Umbilical cord (tissue), 1 donor: ENCODE measurements at regions not wholly inside any gene's neighbourhood (a gene's known extent, or its start where the extent isn't known, plus 50 kb on each side); places are given as distances from the start of the nearest gene placed in this dataset.
A peak's percentile ranks its signal among the peaks of the same experiment; 100 is the strongest.
"Not testable (repeated sequence)": the region's sequence is repeated elsewhere in the genome, so short reads cannot be mapped to it uniquely, and the experiment has no call there.

ENCODE experiments used
- DNase-seq: peaks from one replicate; pipeline ENCODE4 v3.0.0-alpha.2; 2015; ENCODE audit warnings: low spot score

- no peak for DNase-seq
Measured at GRCh38 chr3:655824-656223, 437.0 kb upstream of the CNTN6 start.

DNA sequence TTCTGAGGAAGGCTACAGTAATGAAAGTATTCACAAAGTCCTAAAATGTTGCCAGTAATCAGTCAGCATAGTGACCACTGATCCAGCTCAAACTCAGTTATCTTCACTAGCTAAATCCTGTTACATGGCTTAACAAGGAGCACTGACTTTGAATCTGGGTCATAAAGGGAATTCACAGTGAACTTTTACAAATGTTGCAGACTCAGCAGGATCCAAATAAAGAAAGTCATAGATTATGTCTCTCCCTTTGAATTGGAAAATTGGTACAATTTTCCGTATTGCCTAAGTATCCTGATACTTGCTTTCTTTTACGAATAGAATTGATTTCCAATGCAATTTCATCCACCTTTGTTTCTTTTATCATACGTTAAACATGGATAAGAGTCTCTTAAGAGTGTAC, 431.5 kb upstream of the CNTN6 start:
- peak; percentile 2 for DNase-seq

- DNase-seq, result no peak
Measured at GRCh38 chr3:674116-674515, 418.7 kb upstream of the CNTN6 start.

DNA sequence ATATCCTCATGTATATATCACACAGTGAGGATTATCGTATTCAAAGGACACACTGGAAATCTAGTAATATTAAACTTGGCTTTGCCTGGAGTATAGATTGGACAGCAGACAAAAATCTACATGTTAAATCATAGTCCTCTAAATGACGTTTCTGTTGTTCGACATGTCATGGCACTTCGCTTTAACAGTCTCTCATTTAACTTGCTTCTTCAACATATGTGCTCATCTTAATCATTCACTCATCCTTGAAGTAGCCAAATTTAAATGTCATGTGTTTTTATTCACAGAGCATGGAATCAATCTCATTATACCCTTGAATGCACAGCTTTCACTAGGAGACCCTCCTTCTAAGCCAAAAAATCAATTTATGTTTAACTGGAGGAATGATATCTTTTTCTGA, 417.0 kb upstream of the CNTN6 start:
- no peak for DNase-seq

- no peak for DNase-seq
Measured at GRCh38 chr3:683770-684169, 409.1 kb upstream of the CNTN6 start.

- no peak for DNase-seq
Measured at GRCh38 chr3:690770-691169, 402.1 kb upstream of the CNTN6 start.

- DNase-seq, result no peak
Measured at GRCh38 chr3:700514-700913, 392.3 kb upstream of the CNTN6 start.

DNA sequence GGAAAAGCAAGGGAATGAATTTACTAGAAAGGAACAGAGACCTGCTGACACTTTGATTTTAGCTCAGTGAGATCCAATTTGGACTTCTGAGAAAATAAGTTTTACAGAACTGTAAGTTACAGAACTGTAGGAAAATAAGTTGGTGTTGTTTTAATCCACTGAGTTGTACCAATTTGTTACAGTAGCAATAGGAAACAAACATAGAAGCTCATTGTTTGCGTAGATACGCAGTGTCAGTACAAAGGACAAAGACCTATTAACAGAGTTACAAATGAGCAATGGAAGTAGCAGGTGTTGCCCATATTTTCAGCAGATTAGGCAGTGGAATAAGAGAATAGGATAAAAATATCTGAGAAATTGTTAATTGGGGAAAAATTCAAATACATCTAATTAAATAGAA, 385.8 kb upstream of the CNTN6 start:
- DNase-seq, result no peak

- no peak for DNase-seq
Measured at GRCh38 chr3:713006-713621, 379.7 kb upstream of the CNTN6 start.

DNA sequence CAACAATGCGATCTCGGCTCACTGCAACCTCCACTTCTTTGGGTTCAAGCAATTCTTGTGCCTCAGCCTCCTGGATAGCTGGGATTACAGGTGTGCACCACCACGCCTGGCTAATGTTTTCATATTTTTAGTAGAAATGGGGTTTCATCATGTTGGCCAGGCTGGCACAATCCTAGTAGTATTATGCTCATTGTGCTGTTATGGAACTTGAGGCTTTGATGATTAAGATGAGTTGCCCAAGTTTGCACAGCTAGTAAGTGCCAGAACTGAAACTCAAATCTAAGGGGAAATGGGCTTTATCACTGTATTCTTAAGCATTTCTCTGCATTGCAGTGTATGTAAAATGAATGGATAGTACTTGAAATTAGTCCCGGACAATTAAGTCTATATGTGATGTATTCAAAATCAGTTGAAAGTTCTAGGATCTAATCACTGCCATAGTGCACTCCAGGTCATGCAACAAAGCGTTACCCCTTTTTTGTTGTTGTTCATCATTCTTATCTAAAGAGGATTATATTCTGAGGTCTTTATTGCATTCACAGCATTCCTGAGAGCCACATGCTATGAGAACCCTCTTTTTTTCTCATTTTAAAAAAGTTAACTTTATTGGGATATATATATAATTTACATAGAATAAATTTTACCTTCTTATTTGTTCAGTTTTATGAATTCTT, 378.7 kb upstream of the CNTN6 start:
- no peak for DNase-seq

DNA sequence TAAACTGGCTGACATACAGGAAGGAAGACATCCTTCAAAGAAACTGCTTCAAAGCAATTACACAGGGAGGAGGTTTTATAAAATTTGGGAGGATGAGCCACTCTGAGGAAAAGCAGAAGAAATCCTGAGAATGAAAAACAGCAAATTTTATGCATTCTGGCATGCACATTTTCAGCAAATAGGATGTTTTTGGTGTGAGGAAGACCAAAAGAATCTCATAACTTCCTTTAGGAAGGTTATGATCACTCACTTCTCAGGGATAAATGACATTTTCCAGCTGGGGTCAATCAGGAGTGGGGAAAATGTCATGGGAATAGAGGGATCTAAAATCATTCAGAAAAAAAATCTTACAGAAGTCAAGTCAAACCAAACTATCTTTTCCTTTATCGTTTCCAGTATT, 371.7 kb upstream of the CNTN6 start:
- DNase-seq, result no peak

- DNase-seq, result no peak
Measured at GRCh38 chr3:732326-732928, 360.4 kb upstream of the CNTN6 start.

DNA sequence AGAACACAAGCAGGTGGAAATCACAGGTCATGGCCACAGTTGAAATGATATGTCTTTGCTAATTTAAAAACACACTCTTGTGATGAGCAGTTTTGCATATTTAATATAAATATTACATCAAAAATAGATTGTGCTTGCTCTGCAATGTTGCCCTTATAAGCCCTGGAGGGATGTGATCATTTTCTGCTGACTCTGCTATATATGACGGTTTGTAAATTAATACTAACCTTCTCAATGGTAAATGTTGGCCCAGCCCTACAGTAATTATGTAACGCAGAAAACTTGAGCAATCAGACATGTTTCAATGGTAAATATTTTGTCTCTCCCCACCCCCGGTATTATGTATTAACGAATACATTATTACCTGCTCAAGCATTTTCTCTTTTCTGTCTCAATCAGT, 359.5 kb upstream of the CNTN6 start:
- no peak for DNase-seq

DNA sequence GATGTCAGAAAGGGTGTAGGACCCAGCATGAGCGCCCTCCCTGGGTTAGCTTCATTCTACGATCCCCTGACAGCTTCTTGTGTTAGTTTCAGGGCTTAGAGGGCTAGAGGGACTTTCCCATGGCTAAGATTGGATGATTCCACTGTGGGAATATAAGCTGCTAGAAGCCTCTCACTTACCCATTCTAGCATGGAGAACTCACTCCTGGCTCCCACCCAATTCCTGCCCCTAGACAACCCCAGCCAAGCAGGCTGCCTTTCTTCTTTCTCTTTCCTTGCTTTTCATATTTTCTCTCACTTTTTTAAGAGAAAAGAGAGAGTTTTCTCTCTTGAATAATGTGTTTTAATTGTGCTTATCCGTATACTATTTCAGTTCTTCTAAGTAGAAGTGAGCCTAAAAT, 335.1 kb upstream of the CNTN6 start:
- no peak for DNase-seq

DNA sequence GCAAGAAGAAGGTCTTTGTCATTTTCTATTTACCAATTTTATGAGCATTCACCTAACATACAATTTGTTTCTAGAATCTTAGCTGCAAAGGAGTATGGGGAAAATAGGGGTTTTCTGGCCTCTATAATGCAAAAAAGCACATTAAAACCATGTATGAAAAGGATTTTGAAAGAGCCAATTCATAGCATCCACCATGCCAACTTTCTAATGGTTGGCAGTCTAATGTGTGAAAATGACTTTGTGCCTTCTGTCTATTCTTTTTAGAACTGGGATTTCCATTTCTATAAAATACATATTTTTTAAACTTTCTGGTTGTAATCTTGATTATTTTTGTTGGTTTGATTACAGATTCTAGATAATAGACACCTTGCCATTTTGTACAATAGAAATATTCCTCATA, 333.7 kb upstream of the CNTN6 start:
- no peak for DNase-seq

DNA sequence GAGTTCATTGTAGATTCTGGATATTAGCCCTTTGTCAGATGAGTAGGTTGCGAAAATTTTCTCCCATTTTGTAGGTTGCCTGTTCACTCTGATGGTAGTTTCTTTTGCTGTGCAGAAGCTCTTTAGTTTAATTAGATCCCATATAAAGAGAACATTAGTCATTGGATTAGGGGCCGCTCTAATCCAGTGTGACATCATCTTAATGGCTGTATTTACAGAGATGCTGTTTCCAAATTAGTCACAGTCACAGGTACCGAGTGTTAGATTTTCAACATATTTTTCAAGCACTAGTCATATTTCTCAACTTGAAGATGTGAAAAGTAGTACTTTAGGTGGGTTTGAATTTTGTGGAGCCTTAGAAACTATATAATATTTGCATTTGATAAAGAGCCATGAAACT, 319.4 kb upstream of the CNTN6 start:
- not testable (repeated sequence) for DNase-seq

DNA sequence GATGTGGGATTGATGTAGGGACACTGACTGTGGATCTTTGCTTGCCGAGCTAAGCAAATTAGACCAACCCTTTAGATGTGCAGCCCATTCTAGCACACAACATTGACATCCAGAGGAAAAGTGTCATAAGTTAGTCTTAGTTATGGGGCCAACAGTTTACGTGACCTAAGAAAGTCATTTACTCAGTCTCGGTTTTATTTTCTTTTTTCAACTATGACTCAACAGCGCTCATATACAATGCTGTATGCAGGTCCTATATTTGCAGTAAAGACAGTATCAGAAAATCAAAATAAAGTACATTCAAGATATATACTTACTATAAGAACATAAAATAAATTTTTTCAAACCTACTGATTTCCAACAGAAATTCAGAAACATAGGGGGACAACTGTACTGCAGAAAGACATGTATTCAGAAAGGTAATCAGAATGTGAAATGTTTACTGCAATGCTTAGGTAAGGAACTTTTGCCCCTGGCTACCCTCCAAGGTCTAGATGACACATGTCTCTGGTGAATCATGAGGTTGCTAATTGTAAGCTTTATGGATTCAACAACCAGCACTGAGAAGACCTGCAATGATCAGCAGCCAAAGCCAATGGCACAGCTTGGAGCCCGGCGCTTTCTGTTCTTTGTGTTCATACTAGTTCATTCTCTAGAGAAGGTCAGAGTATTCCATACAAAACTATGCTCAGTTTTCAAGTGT, 317.5 kb upstream of the CNTN6 start:
- no peak for DNase-seq

GRCh38 chr3:780505-780904, 312.3 kb upstream of the CNTN6 start:
- no peak for DNase-seq

GRCh38 chr3:791442-791841, 301.4 kb upstream of the CNTN6 start:
- DNase-seq, result no peak

GRCh38 chr3:792630-793029, 300.2 kb upstream of the CNTN6 start:
- DNase-seq, result no peak

DNA sequence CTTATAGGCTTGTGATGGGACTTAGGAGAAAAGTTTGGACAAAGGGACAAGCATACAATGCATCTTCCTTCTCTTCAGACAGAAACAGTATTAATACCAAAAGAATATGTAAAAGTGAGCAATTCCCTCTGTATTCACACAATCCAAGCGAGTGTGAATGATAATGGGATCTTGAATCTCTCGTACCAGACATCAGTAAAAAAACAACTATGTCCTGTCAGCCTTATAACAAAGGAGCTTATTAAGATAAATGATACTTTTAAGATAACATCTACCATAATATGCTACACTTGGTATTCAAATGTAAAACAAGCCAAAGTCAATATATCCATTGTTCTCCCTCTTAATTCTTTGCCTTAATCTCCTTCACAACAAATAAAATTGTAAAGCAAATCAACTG, 288.6 kb upstream of the CNTN6 start:
- no peak for DNase-seq

DNA sequence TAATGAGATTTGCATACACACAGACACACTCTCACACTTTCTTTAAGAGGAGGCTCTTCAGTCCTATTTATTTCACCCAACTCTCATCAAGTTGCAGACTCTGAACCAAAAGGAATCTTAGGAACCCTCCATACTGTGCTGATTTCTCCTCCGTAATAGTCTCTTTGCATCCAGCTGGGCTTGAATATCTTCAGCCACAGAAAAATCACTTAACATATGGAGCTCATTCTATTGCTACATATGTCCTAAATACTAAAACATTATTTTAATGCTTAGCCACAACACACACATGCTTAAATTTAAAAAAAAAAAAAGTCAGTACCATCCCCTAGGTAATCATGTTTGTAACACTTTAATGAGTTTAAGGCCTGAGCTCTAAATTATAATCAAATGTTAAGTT, 287.5 kb upstream of the CNTN6 start:
- no peak for DNase-seq

DNA sequence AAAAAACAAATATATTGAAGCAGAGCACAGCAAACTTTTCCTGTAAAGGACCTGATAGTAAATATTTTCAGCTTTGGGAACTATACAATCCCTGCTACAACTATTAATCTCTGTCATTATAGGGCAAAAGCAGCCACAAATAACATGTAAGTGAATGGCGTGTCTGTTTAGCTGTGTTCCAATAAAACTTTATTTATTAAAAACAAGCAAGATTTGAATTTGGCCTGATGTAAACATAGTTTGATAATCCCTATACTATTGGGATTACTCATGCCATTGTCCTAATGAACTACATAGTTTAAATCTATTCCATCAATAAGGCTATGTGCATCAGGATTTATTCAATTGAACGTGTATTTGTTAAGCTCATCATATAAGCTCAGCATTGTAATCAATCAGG, 286.8 kb upstream of the CNTN6 start:
- DNase-seq, result no peak
